GM12878 (cell line): ENCODE measurements at regions not wholly inside any gene's neighbourhood (a gene's known extent, or its start where the extent isn't known, plus 50 kb on each side); places are given as distances from the start of the nearest gene placed in this dataset.

Experiments
- ATAC-seq: fragments of 200-7000 bp; cut with Tn5 transposase; 3 replicates; pipeline ENCODE4 v1.9.1; 2020; ENCODE audit warnings: mild to moderate bottlenecking, moderate library complexity
- BruUV-seq: library from RNA; stranded (reverse); fragments of 400-500 nt; replicated peaks from 2 replicates; lab custom pipeline; 2021; lab: Mats Ljungman, UMichigan
- CTCF ChIA-PET: fragments of 300-600 bp; sonication (Branson Sonifier 250); formaldehyde crosslinking; extraction: SDS; loops from one replicate; lab custom pipeline; 2021; ENCODE audit warnings: inconsistent platforms; lab: Yijun Ruan, JAX
- POLR2A ChIA-PET: fragments of 350-600 bp; formaldehyde crosslinking; extraction: SDS; loops from one replicate; lab custom pipeline; 2021; ENCODE audit warnings: inconsistent platforms; lab: Charles Lee
- RAD21 ChIA-PET: fragments of 300-600 bp; sonication (Branson Sonifier 250); formaldehyde crosslinking; loops from one replicate; lab custom pipeline; 2023; ENCODE audit warnings: antibody characterized with exemption; ENCODE audit not compliant: unreplicated experiment; lab: Charles Lee
- SMC1A ChIA-PET: fragments of 300-600 bp; sonication (Branson Sonifier 250); formaldehyde crosslinking; loops from one replicate; lab custom pipeline; 2023; ENCODE audit not compliant: unreplicated experiment, uncharacterized antibody; lab: Charles Lee
- DNase-seq: peaks from one replicate; pipeline ENCODE4 v3.0.0-alpha.2; 2011; ENCODE audit warnings: low read depth, low spot score
- FAIRE-seq: peaks from 3 replicates; lab custom pipeline; 2011; peaks lifted over from hg19 to GRCh38; lab: Jason Lieb, UNC
- H2AFZ ChIP-seq: 2 replicates; pipeline ENCODE4 v1.6.0; 2011; ENCODE audit warnings: low read depth, low read length, control low read depth; ENCODE audit not compliant: control insufficient read depth
- H3K27ac ChIP-seq: 2 replicates; pipeline ENCODE4 v1.5.1; 2011; ENCODE audit warnings: control low read depth; ENCODE audit not compliant: control insufficient read depth, insufficient read depth
- H3K27me3 ChIP-seq, 2 experiments: replicated peaks in 1 of 2; 2 replicates each; pipeline versions ENCODE4 v1.6.0 to v1.6.1; 2011; ENCODE audit warnings: low read length in 1 of 2; ENCODE audit not compliant: control insufficient read depth in 2 of 2, insufficient read depth in 2 of 2
- H3K36me3 ChIP-seq, 2 experiments: 2 replicates each; pipeline ENCODE4 v1.5.1; 2011; ENCODE audit warnings: low read length in 1 of 2; ENCODE audit not compliant: control insufficient read depth in 2 of 2, insufficient read depth in 2 of 2
- H3K4me1 ChIP-seq: 2 replicates; pipeline ENCODE4 v1.6.1; 2011; ENCODE audit warnings: mild to moderate bottlenecking, low read length, moderate library complexity, mixed read lengths; ENCODE audit not compliant: control insufficient read depth, insufficient read depth
- H3K4me2 ChIP-seq: 2 replicates; pipeline ENCODE4 v1.6.0; 2011; ENCODE audit warnings: control low read depth; ENCODE audit not compliant: control insufficient read depth, insufficient read depth
- H3K4me3 ChIP-seq: fragments of 200-600 bp; sonication (generic); 2 replicates; pipeline ENCODE4 v1.5.1; 2016
- H3K79me2 ChIP-seq: 2 replicates; pipeline ENCODE4 v1.6.0; 2011; ENCODE audit warnings: low read length; ENCODE audit not compliant: control insufficient read depth, insufficient read depth
- H3K9ac ChIP-seq: 2 replicates; pipeline ENCODE4 v1.8.0; 2011; ENCODE audit warnings: low read length, control low read depth, mixed read lengths; ENCODE audit not compliant: control insufficient read depth, insufficient read depth
- H3K9me3 ChIP-seq: replicated peaks from 3 replicates; pipeline ENCODE4 v1.5.1; 2011; ENCODE audit warnings: mild to moderate bottlenecking, low read length; ENCODE audit not compliant: control insufficient read depth, insufficient read depth
- H4K20me1 ChIP-seq: 2 replicates; pipeline ENCODE4 v1.6.0; 2011; ENCODE audit not compliant: control insufficient read depth, insufficient read depth
- ATF2 ChIP-seq: IDR thresholded peaks from 2 replicates; pipeline ENCODE4 v1.6.1; 2012; ENCODE audit warnings: low read length, inconsistent platforms
- BRCA1 ChIP-seq: IDR thresholded peaks from 2 replicates; pipeline ENCODE4 v1.6.1; 2011; ENCODE audit warnings: low read depth, low read length, improper control_type of control experiment
- MTA2 ChIP-seq: fragments of 450-650 bp; IDR thresholded peaks from 2 replicates; pipeline ENCODE4 v1.6.1; 2016; ENCODE audit warnings: low read depth, mild to moderate bottlenecking, moderate library complexity
- NR2F1 ChIP-seq: fragments of 450-650 bp; conservative IDR thresholded peaks from 2 replicates; pipeline ENCODE4 v1.6.1; 2017; ENCODE audit warnings: mild to moderate bottlenecking
- RAD21 ChIP-seq: IDR thresholded peaks from 2 replicates; pipeline ENCODE4 v1.6.1; 2011; ENCODE audit warnings: mild to moderate bottlenecking, low read depth, low read length, moderate library complexity; ENCODE audit not compliant: insufficient read depth
- STAT3 ChIP-seq: IDR thresholded peaks from 2 replicates; pipeline ENCODE4 v1.6.1; 2011; ENCODE audit warnings: low read depth, low read length, improper control_type of control experiment
- YBX1 ChIP-seq: fragments of 450-650 bp; IDR thresholded peaks from 2 replicates; pipeline ENCODE4 v1.6.1; 2016; ENCODE audit warnings: antibody characterized with exemption
- WGBS: methylation state at CpG from one replicate; pipeline ENCODE4 v1.1.6; 2016; ENCODE audit warnings: low lambda C conversion rate; ENCODE audit not compliant: insufficient replicate concordance, insufficient coverage; ENCODE audit errors: missing lambda C conversion rate; 5-methylcytosine and 5-hydroxymethylcytosine counted together
- in situ Hi-C: fragments of 300-500 bp; cut with MboI; formaldehyde crosslinking; loops from 9 replicates; pipeline ENCODE4 v1.14.3; 2018; ENCODE audit warnings: mixed read lengths
- intact Hi-C: fragments of 100-400 bp; cut with micrococcal nuclease; formaldehyde crosslinking; loops from one replicate; pipeline ENCODE4 v1.14.2; 2022; ENCODE audit not compliant: unreplicated experiment
- TF ChIP-seq, protein P1 (sequence below): fragments of 450-650 bp; IDR thresholded peaks from 2 replicates; pipeline ENCODE4 v1.6.1; 2017; ENCODE audit warnings: mild to moderate bottlenecking, moderate library complexity
- TF ChIP-seq, protein P2 (sequence below): fragments of 450-650 bp; IDR thresholded peaks from 2 replicates; pipeline ENCODE4 v1.6.1; 2016; ENCODE audit warnings: mild to moderate bottlenecking
- TF ChIP-seq, protein P3 (sequence below): fragments of 450-650 bp; IDR thresholded peaks from 2 replicates; pipeline ENCODE4 v1.6.1; 2017; ENCODE audit warnings: antibody characterized with exemption, mild to moderate bottlenecking, moderate library complexity

DNA sequence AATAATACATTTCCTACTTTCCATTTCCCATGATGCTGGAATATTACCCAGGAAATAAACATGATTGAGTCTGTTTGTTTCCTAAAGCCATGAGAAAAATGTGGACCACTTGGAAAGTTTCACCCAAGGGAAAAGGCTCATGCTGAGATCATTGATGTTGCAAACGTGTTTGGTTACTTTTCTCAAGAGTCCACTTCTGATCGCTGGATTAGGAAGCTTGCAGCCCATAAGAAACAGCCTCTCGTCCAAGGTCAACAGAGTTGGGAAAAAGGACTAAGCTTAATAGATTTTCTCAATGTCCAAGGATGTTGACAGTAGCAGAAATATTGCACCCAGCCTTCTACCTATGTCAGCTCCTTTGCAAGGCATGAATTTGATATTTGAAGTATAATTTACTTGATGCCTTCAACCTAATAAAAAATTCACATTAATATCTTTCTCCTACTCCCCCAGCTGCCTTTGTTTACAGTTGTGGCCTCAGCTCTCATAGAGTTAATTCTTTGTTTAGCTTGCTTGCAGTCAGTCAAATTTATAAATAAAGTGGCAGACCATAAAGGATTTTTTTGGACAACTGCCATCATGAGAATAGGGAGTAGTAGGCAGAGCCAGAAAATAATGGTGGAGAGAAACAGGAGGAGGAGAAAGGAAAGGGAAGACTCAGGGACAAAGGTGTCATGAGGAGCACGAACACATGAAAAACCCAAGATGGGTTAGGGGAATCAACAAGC, 65.6 kb upstream of the BLTP1 start (continued):
- TF ChIP-seq, protein P1, sequence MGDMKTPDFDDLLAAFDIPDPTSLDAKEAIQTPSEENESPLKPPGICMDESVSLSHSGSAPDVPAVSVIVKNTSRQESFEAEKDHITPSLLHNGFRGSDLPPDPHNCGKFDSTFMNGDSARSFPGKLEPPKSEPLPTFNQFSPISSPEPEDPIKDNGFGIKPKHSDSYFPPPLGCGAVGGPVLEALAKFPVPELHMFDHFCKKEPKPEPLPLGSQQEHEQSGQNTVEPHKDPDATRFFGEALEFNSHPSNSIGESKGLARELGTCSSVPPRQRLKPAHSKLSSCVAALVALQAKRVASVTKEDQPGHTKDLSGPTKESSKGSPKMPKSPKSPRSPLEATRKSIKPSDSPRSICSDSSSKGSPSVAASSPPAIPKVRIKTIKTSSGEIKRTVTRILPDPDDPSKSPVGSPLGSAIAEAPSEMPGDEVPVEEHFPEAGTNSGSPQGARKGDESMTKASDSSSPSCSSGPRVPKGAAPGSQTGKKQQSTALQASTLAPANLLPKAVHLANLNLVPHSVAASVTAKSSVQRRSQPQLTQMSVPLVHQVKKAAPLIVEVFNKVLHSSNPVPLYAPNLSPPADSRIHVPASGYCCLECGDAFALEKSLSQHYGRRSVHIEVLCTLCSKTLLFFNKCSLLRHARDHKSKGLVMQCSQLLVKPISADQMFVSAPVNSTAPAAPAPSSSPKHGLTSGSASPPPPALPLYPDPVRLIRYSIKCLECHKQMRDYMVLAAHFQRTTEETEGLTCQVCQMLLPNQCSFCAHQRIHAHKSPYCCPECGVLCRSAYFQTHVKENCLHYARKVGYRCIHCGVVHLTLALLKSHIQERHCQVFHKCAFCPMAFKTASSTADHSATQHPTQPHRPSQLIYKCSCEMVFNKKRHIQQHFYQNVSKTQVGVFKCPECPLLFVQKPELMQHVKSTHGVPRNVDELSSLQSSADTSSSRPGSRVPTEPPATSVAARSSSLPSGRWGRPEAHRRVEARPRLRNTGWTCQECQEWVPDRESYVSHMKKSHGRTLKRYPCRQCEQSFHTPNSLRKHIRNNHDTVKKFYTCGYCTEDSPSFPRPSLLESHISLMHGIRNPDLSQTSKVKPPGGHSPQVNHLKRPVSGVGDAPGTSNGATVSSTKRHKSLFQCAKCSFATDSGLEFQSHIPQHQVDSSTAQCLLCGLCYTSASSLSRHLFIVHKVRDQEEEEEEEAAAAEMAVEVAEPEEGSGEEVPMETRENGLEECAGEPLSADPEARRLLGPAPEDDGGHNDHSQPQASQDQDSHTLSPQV = no peak

DNA sequence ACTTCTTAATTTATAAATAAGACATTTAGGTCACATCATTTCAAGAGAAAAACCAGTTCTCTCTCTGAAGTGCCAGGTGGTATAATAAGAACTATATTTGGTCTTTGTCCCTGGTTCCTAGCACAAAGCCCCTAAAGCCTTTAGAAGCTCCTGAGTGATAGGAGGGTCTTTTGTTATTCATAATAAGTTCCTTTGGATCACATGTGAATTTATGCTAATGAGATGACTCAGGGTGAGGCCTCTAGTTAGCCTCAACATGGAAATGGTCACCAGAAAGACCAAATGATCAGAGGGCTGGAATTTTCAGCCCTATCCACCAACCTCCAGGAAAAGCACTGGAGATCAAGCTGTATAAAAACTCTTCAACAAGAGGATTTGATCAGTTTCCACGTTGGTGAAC, 68.1 kb upstream of the BLTP1 start:
- H3K27ac ChIP-seq = no peak overlapping the region
- no peak overlapping the region for H2AFZ ChIP-seq
- CTCF ChIA-PET = interaction anchor here (0.8 kb wide), 1 partner anchor 23 kb away, joined by 3 read pairs; no protein-coding TSS in a partner anchor
- SMC1A ChIA-PET = no interaction called here
- no peak overlapping the region for H3K4me3 ChIP-seq
- no peak overlapping the region for H3K4me2 ChIP-seq
- in situ Hi-C loops = no loop called here
- ATAC-seq (no peak), FAIRE-seq (no peak), DNase-seq (no peak)
- no peak overlapping the region for H3K9ac ChIP-seq
- WGBS = 0% methylated on average over 1 of the region's 1 CpG
- TF ChIP-seq MTA2 (no peak), BRCA1 (no peak), ATF2 (no peak), NR2F1 (no peak), YBX1 (no peak), RAD21 (no peak), STAT3 (no peak)
- TF ChIP-seq, protein P2, sequence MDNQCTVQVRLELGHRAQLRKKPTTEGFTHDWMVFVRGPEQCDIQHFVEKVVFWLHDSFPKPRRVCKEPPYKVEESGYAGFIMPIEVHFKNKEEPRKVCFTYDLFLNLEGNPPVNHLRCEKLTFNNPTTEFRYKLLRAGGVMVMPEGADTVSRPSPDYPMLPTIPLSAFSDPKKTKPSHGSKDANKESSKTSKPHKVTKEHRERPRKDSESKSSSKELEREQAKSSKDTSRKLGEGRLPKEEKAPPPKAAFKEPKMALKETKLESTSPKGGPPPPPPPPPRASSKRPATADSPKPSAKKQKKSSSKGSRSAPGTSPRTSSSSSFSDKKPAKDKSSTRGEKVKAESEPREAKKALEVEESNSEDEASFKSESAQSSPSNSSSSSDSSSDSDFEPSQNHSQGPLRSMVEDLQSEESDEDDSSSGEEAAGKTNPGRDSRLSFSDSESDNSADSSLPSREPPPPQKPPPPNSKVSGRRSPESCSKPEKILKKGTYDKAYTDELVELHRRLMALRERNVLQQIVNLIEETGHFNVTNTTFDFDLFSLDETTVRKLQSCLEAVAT = no peak
- TF ChIP-seq, protein P3, sequence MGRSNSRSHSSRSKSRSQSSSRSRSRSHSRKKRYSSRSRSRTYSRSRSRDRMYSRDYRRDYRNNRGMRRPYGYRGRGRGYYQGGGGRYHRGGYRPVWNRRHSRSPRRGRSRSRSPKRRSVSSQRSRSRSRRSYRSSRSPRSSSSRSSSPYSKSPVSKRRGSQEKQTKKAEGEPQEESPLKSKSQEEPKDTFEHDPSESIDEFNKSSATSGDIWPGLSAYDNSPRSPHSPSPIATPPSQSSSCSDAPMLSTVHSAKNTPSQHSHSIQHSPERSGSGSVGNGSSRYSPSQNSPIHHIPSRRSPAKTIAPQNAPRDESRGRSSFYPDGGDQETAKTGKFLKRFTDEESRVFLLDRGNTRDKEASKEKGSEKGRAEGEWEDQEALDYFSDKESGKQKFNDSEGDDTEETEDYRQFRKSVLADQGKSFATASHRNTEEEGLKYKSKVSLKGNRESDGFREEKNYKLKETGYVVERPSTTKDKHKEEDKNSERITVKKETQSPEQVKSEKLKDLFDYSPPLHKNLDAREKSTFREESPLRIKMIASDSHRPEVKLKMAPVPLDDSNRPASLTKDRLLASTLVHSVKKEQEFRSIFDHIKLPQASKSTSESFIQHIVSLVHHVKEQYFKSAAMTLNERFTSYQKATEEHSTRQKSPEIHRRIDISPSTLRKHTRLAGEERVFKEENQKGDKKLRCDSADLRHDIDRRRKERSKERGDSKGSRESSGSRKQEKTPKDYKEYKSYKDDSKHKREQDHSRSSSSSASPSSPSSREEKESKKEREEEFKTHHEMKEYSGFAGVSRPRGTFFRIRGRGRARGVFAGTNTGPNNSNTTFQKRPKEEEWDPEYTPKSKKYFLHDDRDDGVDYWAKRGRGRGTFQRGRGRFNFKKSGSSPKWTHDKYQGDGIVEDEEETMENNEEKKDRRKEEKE = no peak
- H3K79me2 ChIP-seq = no peaks in the 10 kb centered on the region
- no peaks in the 10 kb centered on the region for H3K36me3 ChIP-seq
- H3K4me1 ChIP-seq = no peaks in the 10 kb centered on the region
- POLR2A ChIA-PET = no interaction called here
- RAD21 ChIA-PET = interaction anchor here (1.0 kb wide), 1 partner anchor 184 kb away, joined by 3 read pairs; no protein-coding TSS in a partner anchor
- no peaks in the 10 kb centered on the region for H3K9me3 ChIP-seq
- no TSS peak for BruUV-seq
- H3K27me3 ChIP-seq = no peaks in the 10 kb centered on the region; a peak in 1 of 4 replicates
- intact Hi-C loops = no loop called here
- H4K20me1 ChIP-seq = no peaks in the 10 kb centered on the region
